SK-N-SH (cell line): ENCODE measurements at regions not wholly inside any gene's neighbourhood (a gene's known extent, or its start where the extent isn't known, plus 50 kb on each side); places are given as distances from the start of the nearest gene placed in this dataset.

Experiments used
- EP300 ChIP-seq, 2 experiments: IDR thresholded peaks; 2 replicates each; pipeline versions ENCODE4 v1.4.0 to v1.6.1; 2012; ENCODE audit warnings: borderline replicate concordance in 1 of 2, low read depth in 1 of 2, low read length in 1 of 2
- GABPA ChIP-seq: IDR thresholded peaks from 2 replicates; pipeline ENCODE4 v1.4.0; 2012; ENCODE audit warnings: low read depth, mild to moderate bottlenecking
- GATA2 ChIP-seq: sonication (generic); formaldehyde crosslinking; IDR thresholded peaks from 2 replicates; pipeline ENCODE4 v1.5.0; 2020; ENCODE audit warnings: mild to moderate bottlenecking, missing genetic modification reagents
- POLR2AphosphoS5 ChIP-seq: IDR thresholded peaks from 2 replicates; pipeline ENCODE4 v1.6.1; 2012; ENCODE audit warnings: low read depth, low read length
- TAF1 ChIP-seq: IDR thresholded peaks from 2 replicates; pipeline ENCODE4 v1.6.1; 2012; ENCODE audit warnings: low read depth, mild to moderate bottlenecking, low read length, moderate library complexity, borderline replicate concordance
- ZBTB33 ChIP-seq: IDR thresholded peaks from 2 replicates; pipeline ENCODE4 v1.4.0; 2012; ENCODE audit warnings: low read depth, borderline replicate concordance
- TF ChIP-seq, protein P1 (sequence below): fragments of 200-600 bp; sonication (generic); IDR thresholded peaks from 2 replicates; pipeline ENCODE4 v1.6.1; 2017; ENCODE audit warnings: antibody characterized with exemption, mild to moderate bottlenecking, moderate library complexity

DNA sequence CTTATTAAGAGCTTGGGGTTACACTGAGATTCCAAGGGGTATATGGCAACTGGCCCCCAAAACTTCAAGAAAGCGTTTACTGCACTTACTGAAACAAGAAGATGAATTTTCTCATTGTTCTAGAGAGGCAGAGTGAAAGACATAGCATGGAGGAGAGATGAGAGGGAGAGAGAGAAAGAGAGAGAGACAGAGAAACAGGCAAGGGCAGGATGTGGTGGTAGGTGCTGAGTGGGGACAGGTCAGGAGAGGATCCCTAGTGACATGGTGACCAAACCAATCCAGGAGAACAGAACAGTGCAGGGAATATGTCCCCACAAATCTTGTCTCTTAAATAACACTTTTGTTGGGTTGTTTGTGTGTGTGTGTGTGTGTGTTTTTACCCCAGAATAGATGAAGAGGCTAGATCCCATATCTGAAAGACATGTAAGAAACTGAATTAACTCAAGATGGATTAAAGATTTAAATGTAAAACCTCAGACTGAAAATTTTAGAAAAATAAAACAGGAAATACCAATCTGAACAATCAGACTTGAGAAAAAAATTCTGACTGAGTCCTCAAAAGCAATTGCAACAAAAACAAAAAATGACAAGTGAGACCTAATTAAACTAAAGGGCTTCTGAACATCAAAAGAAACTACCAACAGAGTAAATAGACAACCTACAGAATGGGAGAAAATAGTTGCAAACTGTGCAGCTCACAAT, 202.2 kb downstream of the QDPR start:
- TF ChIP-seq POLR2AphosphoS5: no peak
- no peak for TF ChIP-seq ZBTB33
- TF ChIP-seq TAF1: no peak
- TF ChIP-seq EP300 (IDR thresholded peaks at IDR 0.05; ENCODE audit: borderline replicate concordance in 1 of 2, low read depth in 1 of 2, low read length in 1 of 2): no peak
- TF ChIP-seq, protein P1, sequence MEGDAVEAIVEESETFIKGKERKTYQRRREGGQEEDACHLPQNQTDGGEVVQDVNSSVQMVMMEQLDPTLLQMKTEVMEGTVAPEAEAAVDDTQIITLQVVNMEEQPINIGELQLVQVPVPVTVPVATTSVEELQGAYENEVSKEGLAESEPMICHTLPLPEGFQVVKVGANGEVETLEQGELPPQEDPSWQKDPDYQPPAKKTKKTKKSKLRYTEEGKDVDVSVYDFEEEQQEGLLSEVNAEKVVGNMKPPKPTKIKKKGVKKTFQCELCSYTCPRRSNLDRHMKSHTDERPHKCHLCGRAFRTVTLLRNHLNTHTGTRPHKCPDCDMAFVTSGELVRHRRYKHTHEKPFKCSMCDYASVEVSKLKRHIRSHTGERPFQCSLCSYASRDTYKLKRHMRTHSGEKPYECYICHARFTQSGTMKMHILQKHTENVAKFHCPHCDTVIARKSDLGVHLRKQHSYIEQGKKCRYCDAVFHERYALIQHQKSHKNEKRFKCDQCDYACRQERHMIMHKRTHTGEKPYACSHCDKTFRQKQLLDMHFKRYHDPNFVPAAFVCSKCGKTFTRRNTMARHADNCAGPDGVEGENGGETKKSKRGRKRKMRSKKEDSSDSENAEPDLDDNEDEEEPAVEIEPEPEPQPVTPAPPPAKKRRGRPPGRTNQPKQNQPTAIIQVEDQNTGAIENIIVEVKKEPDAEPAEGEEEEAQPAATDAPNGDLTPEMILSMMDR: no peak
- no peak for TF ChIP-seq GATA2 (CRISPR knock-in tag)
- no peak for TF ChIP-seq GABPA
